Neural cell (in vitro differentiated cells): ENCODE measurements at regions not wholly inside any gene's neighbourhood (a gene's known extent, or its start where the extent isn't known, plus 50 kb on each side); places are given as distances from the start of the nearest gene placed in this dataset.

Experiments
- H2AFZ ChIP-seq: fragments of 200-600, 300-800 bp; sonication (generic), shearing (Covaris generic); 2 replicates; pipeline ENCODE4 v1.6.0; 2014; ENCODE audit warnings: low read depth, mild to moderate bottlenecking, antibody characterized with exemption, low read length, moderate library complexity
- H3F3A ChIP-seq: fragments of 200-600 bp; shearing (Covaris generic); 2 replicates; pipeline ENCODE4 v1.6.1; 2016; ENCODE audit warnings: mild to moderate bottlenecking, moderate library complexity, mixed read lengths, antibody characterized with exemption, low read length; ENCODE audit not compliant: insufficient read depth, poor library complexity, severe bottlenecking
- H3K27ac ChIP-seq: fragments of 200-600, 300-800 bp; sonication (generic), shearing (Covaris generic); 2 replicates; pipeline ENCODE4 v1.5.1; 2014; ENCODE audit warnings: mild to moderate bottlenecking, low read length, moderate library complexity
- H3K27me3 ChIP-seq: fragments of 300-800, 200-600 bp; sonication (generic), shearing (Covaris generic); 2 replicates; pipeline ENCODE4 v1.6.0; 2014; ENCODE audit warnings: mild to moderate bottlenecking, low read depth, low read length, moderate library complexity; ENCODE audit not compliant: insufficient read depth
- H3K36me3 ChIP-seq: fragments of 300-800, 200-600 bp; sonication (generic), shearing (Covaris generic); 2 replicates; pipeline ENCODE4 v1.5.1; 2014; ENCODE audit warnings: mild to moderate bottlenecking, antibody characterized with exemption, low read length, moderate library complexity; ENCODE audit not compliant: insufficient read depth
- H3K4me2 ChIP-seq: fragments of 300-800, 200-600 bp; sonication (generic), shearing (Covaris generic); 2 replicates; pipeline ENCODE4 v1.6.0; 2014; ENCODE audit warnings: mild to moderate bottlenecking, low read length
- H3K4me3 ChIP-seq: fragments of 300-800, 200-600 bp; sonication (generic), shearing (Covaris generic); 2 replicates; pipeline ENCODE4 v1.5.1; 2014; ENCODE audit warnings: mild to moderate bottlenecking, low read length, moderate library complexity
- H3K79me2 ChIP-seq: fragments of 200-600 bp; shearing (Covaris generic); replicated peaks from 2 replicates; pipeline ENCODE4 v1.6.0; 2014; ENCODE audit warnings: mild to moderate bottlenecking, low read length, moderate library complexity; ENCODE audit not compliant: insufficient read depth
- H3K9ac ChIP-seq: fragments of 300-800, 200-600 bp; sonication (generic), shearing (Covaris generic); 2 replicates; pipeline ENCODE4 v1.6.1; 2016; ENCODE audit warnings: mild to moderate bottlenecking, low read length, mixed read lengths
- H3K9me2 ChIP-seq: fragments of 200-600 bp; shearing (Covaris generic); 2 replicates; pipeline ENCODE4 v1.6.1; 2016; ENCODE audit warnings: mild to moderate bottlenecking, low read length, mixed read lengths; ENCODE audit not compliant: insufficient read depth
- H3K9me3 ChIP-seq: fragments of 200-600, 300-800 bp; sonication (generic), shearing (Covaris generic); 2 replicates; pipeline ENCODE4 v1.6.1; 2016; ENCODE audit warnings: mild to moderate bottlenecking, mixed run types, low read length, moderate library complexity, mixed read lengths
- H4K20me1 ChIP-seq: fragments of 200-600 bp; shearing (Covaris generic); 2 replicates; pipeline ENCODE4 v1.6.1; 2016; ENCODE audit warnings: mild to moderate bottlenecking, mixed run types; ENCODE audit not compliant: insufficient read depth
- EP300 ChIP-seq: fragments of 450-650 bp; conservative IDR thresholded peaks from 2 replicates; pipeline ENCODE4 v1.6.1; 2014; ENCODE audit warnings: antibody characterized with exemption, mild to moderate bottlenecking, moderate library complexity; ENCODE audit not compliant: poor library complexity, severe bottlenecking
- EZH2 ChIP-seq: fragments of 200-600, 300-800 bp; shearing (Covaris generic), sonication (generic); IDR thresholded peaks from 2 replicates; pipeline ENCODE4 v1.6.1; 2014; ENCODE audit warnings: antibody characterized with exemption, low read length, borderline replicate concordance, mild to moderate bottlenecking; ENCODE audit not compliant: insufficient read depth, poor library complexity, severe bottlenecking
- MXI1 ChIP-seq: fragments of 450-650 bp; conservative IDR thresholded peaks from 2 replicates; pipeline ENCODE4 v1.6.1; 2014; ENCODE audit warnings: antibody characterized with exemption, mild to moderate bottlenecking; ENCODE audit not compliant: poor library complexity, severe bottlenecking
- POLR2AphosphoS5 ChIP-seq: IDR thresholded peaks from 2 replicates; pipeline ENCODE4 v1.6.1; 2012
- RAD21 ChIP-seq: fragments of 450-650 bp; conservative IDR thresholded peaks from 2 replicates; pipeline ENCODE4 v1.6.1; 2014; ENCODE audit warnings: antibody characterized with exemption, mild to moderate bottlenecking, moderate library complexity
- REST ChIP-seq: IDR thresholded peaks from 2 replicates; pipeline ENCODE4 v1.6.1; 2012; ENCODE audit warnings: borderline replicate concordance
- SMC3 ChIP-seq: fragments of 450-650 bp; conservative IDR thresholded peaks from 2 replicates; pipeline ENCODE4 v1.6.1; 2014; ENCODE audit warnings: antibody characterized with exemption, mild to moderate bottlenecking, moderate library complexity; ENCODE audit not compliant: poor library complexity
- TAF1 ChIP-seq: IDR thresholded peaks from 2 replicates; pipeline ENCODE4 v1.6.1; 2012; ENCODE audit warnings: low read depth
- TF ChIP-seq, protein P1 (sequence below): fragments of 450-650 bp; IDR thresholded peaks from 2 replicates; pipeline ENCODE4 v1.5.1; 2014; ENCODE audit warnings: antibody characterized with exemption, mild to moderate bottlenecking, moderate library complexity; ENCODE audit not compliant: poor library complexity, severe bottlenecking

- H3K9me3 ChIP-seq: no peaks in the 10 kb centered on the region
- H3K9me2 ChIP-seq: no peaks in the 10 kb centered on the region
- H3K4me3 ChIP-seq: no peak overlapping the region
- no peaks in the 10 kb centered on the region for H3K27me3 ChIP-seq
- no peaks in the 10 kb centered on the region for H3K36me3 ChIP-seq
- H3K27ac ChIP-seq: no peak overlapping the region
- H3F3A ChIP-seq: no peaks in the 10 kb centered on the region
- no peak overlapping the region for H3K4me2 ChIP-seq
- TF ChIP-seq POLR2AphosphoS5 (no peak), MXI1 (no peak), SMC3 (no peak), EZH2 (no peak), EP300 (no peak), REST (no peak), TAF1 (no peak), RAD21 (no peak)
- TF ChIP-seq, protein P1, sequence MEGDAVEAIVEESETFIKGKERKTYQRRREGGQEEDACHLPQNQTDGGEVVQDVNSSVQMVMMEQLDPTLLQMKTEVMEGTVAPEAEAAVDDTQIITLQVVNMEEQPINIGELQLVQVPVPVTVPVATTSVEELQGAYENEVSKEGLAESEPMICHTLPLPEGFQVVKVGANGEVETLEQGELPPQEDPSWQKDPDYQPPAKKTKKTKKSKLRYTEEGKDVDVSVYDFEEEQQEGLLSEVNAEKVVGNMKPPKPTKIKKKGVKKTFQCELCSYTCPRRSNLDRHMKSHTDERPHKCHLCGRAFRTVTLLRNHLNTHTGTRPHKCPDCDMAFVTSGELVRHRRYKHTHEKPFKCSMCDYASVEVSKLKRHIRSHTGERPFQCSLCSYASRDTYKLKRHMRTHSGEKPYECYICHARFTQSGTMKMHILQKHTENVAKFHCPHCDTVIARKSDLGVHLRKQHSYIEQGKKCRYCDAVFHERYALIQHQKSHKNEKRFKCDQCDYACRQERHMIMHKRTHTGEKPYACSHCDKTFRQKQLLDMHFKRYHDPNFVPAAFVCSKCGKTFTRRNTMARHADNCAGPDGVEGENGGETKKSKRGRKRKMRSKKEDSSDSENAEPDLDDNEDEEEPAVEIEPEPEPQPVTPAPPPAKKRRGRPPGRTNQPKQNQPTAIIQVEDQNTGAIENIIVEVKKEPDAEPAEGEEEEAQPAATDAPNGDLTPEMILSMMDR: no peak
- H3K9ac ChIP-seq: no peak overlapping the region
- H3K79me2 ChIP-seq: no peaks in the 10 kb centered on the region
- H4K20me1 ChIP-seq: no peaks in the 10 kb centered on the region
- H2AFZ ChIP-seq: no peak overlapping the region
These were observed 194.0 kb downstream of the NDFIP2 start for GRCh38 chr13:79674765-79675515.

DNA sequence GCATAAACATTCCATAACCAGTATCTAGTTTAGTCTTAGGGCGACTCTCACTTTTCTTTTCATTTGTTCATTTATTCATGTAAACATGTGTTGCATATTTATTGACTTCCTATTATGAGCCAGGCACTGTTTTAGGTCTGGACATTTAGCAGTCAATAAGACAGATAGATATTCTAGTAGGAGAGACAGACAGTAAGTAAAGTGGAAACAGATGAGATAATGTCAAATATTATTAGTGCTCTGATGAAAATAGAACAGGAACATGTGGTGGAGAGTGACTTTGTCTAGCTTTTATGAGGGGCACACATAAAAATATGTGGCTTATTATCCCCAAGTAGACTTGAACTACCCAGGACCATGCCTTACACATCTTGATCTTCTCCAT is 193.0 kb downstream of the NDFIP2 start:
- TF ChIP-seq TAF1 (no peak), RAD21 (no peak), EP300 (no peak), POLR2AphosphoS5 (no peak), SMC3 (no peak), EZH2 (no peak), REST (no peak), MXI1 (no peak)
- H3F3A ChIP-seq: no peaks in the 10 kb centered on the region
- no peaks in the 10 kb centered on the region for H3K9me3 ChIP-seq
- no peak overlapping the region for H2AFZ ChIP-seq
- H3K4me3 ChIP-seq: no peak overlapping the region
- no peaks in the 10 kb centered on the region for H3K79me2 ChIP-seq
- no peaks in the 10 kb centered on the region for H3K9me2 ChIP-seq
- no peak overlapping the region for H3K4me2 ChIP-seq
- H3K9ac ChIP-seq: no peak overlapping the region
- no peaks in the 10 kb centered on the region for H4K20me1 ChIP-seq
- no peaks in the 10 kb centered on the region for H3K36me3 ChIP-seq
- H3K27me3 ChIP-seq: no peaks in the 10 kb centered on the region
- H3K27ac ChIP-seq: no peak overlapping the region
